Bronchial epithelial cell (primary cell): ENCODE measurements at regions not wholly inside any gene's neighbourhood (a gene's known extent, or its start where the extent isn't known, plus 50 kb on each side); places are given as distances from the start of the nearest gene placed in this dataset.

Source experiments
- DNase-seq: peaks from one replicate; pipeline ENCODE4 v3.0.0-alpha.2; 2010; ENCODE audit warnings: low read depth
- FAIRE-seq: peaks from 2 replicates; lab custom pipeline; 2011; peaks lifted over from hg19 to GRCh38; lab: Jason Lieb, UNC
- H3K27me3 ChIP-seq: 2 replicates; pipeline ENCODE4 v1.5.1; 2011; ENCODE audit warnings: low read length; ENCODE audit not compliant: control insufficient read depth, insufficient read depth
- H3K36me3 ChIP-seq: 2 replicates; pipeline ENCODE4 v1.5.1; 2011; ENCODE audit warnings: low read length; ENCODE audit not compliant: control insufficient read depth, insufficient read depth
- H3K4me3 ChIP-seq: 2 replicates; pipeline ENCODE4 v1.5.1; 2011; ENCODE audit warnings: mild to moderate bottlenecking, low read depth, low read length, control low read depth
- TF ChIP-seq, protein P1 (sequence below): IDR thresholded peaks from 2 replicates; pipeline ENCODE4 v1.5.1; 2011; ENCODE audit warnings: mild to moderate bottlenecking, moderate library complexity, low read length, control low read depth, inconsistent platforms; ENCODE audit not compliant: insufficient read depth, severe bottlenecking

- no peak for FAIRE-seq
- Histone ChIP-seq H3K4me3 (no peak overlapping the region), H3K36me3 (no peaks in the 10 kb centered on the region), H3K27me3 (no peaks in the 10 kb centered on the region)
- DNase-seq, result no peak
- TF ChIP-seq, protein P1, sequence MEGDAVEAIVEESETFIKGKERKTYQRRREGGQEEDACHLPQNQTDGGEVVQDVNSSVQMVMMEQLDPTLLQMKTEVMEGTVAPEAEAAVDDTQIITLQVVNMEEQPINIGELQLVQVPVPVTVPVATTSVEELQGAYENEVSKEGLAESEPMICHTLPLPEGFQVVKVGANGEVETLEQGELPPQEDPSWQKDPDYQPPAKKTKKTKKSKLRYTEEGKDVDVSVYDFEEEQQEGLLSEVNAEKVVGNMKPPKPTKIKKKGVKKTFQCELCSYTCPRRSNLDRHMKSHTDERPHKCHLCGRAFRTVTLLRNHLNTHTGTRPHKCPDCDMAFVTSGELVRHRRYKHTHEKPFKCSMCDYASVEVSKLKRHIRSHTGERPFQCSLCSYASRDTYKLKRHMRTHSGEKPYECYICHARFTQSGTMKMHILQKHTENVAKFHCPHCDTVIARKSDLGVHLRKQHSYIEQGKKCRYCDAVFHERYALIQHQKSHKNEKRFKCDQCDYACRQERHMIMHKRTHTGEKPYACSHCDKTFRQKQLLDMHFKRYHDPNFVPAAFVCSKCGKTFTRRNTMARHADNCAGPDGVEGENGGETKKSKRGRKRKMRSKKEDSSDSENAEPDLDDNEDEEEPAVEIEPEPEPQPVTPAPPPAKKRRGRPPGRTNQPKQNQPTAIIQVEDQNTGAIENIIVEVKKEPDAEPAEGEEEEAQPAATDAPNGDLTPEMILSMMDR, result no peak
Observed at GRCh38 chr12:4005851-4006430, 132.7 kb upstream of the PARP11 start.

GRCh38 chr12:4003576-4003975 lies 130.4 kb upstream of the PARP11 start:
- DNase-seq (no peak), FAIRE-seq (no peak)
- TF ChIP-seq, protein P1, result no peak
- Histone ChIP-seq H3K27me3 (no peaks in the 10 kb centered on the region), H3K4me3 (no peak overlapping the region), H3K36me3 (no peaks in the 10 kb centered on the region)

GRCh38 chr12:4002601-4003000 lies 129.4 kb upstream of the PARP11 start:
- Histone ChIP-seq H3K4me3 (no peak overlapping the region), H3K36me3 (no peaks in the 10 kb centered on the region), H3K27me3 (no peaks in the 10 kb centered on the region)
- TF ChIP-seq, protein P1, result no peak
- FAIRE-seq (no peak), DNase-seq (no peak)

DNA sequence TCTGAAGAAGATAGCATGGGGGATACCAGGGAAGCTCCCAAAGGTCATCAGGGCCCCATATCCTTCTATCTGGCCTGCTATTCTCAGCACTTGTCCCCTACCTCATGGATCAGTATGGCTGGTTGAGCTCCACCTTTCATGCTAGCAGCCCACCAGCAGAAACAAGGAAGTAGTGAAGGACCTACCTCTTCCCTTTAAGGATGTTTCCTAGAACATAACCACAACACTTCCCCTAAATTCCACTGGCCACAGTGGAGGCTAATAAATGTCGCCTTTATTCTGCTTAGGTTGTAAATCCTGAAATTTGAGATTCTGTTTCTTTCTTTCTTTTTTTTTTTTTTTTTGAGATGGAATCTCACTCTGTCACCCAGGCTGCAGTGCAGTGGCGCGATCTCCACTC lies 128.6 kb upstream of the PARP11 start:
- no peak overlapping the region for H3K4me3 ChIP-seq
- H3K36me3 ChIP-seq, result no peaks in the 10 kb centered on the region
- no peak for FAIRE-seq
- TF ChIP-seq, protein P1, result no peak
- no peaks in the 10 kb centered on the region for H3K27me3 ChIP-seq
- no peak for DNase-seq

GRCh38 chr12:4001031-4001430 lies 127.8 kb upstream of the PARP11 start:
- no peak overlapping the region for H3K4me3 ChIP-seq
- no peaks in the 10 kb centered on the region for H3K27me3 ChIP-seq
- H3K36me3 ChIP-seq, result no peaks in the 10 kb centered on the region
- DNase-seq (no peak), FAIRE-seq (no peak)
- TF ChIP-seq, protein P1, result no peak

DNA sequence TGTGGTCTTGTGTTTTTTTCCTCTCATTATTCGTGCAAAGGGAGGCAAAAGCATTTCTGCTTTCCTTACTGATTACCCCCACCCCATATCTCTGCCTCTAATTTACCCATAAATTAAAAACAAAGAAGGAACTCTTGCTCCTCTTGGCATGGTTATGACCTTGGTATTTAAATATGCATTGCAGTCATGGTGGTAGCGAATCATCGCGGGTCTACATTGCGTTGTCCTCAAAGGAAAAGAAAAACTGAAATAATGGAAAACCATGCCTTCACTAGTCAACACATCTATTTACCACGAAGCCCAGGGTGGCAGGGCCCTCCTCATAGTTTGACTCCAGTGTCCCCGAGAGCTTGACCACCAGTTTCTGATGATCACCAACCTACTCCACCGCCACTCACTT lies 126.7 kb upstream of the PARP11 start:
- H3K36me3 ChIP-seq, result no peaks in the 10 kb centered on the region
- no peak for FAIRE-seq
- no peak overlapping the region for H3K4me3 ChIP-seq
- H3K27me3 ChIP-seq, result no peaks in the 10 kb centered on the region
- TF ChIP-seq, protein P1, result no peak
- no peak for DNase-seq
